TTC549 (cell line): ENCODE measurements at regions not wholly inside any gene's neighbourhood (a gene's known extent, or its start where the extent isn't known, plus 50 kb on each side); places are given as distances from the start of the nearest gene placed in this dataset.

Source experiments
- FAIRE-seq: peaks from 2 replicates; lab custom pipeline; 2012; peaks lifted over from hg19 to GRCh38; lab: Jason Lieb, UNC

GRCh38 chr2:19235308-19235707 is 123.1 kb downstream of the OSR1 start:
- FAIRE-seq: no peak

- FAIRE-seq: no peak
Observed at GRCh38 chr2:19232312-19232711, 126.1 kb downstream of the OSR1 start.

GRCh38 chr2:19231625-19232024 is 126.8 kb downstream of the OSR1 start:
- FAIRE-seq: no peak

- no peak for FAIRE-seq
Observed at GRCh38 chr2:19230626-19231025, 127.8 kb downstream of the OSR1 start.

GRCh38 chr2:19228715-19229114 is 129.7 kb downstream of the OSR1 start:
- FAIRE-seq: no peak

GRCh38 chr2:19228181-19228593 is 130.2 kb downstream of the OSR1 start:
- no peak for FAIRE-seq

- no peak for FAIRE-seq
Observed at GRCh38 chr2:19226871-19227270, 131.6 kb downstream of the OSR1 start.

- FAIRE-seq: no peak
Observed at GRCh38 chr2:19226386-19226785, 132.0 kb downstream of the OSR1 start.

GRCh38 chr2:19225931-19226330 is 132.5 kb downstream of the OSR1 start:
- FAIRE-seq: no peak

- no peak for FAIRE-seq
Observed at GRCh38 chr2:19225126-19225525, 133.3 kb downstream of the OSR1 start.

GRCh38 chr2:19224486-19224885 is 133.9 kb downstream of the OSR1 start:
- no peak for FAIRE-seq

GRCh38 chr2:19224011-19224410 is 134.4 kb downstream of the OSR1 start:
- no peak for FAIRE-seq

GRCh38 chr2:19219060-19219459 is 139.4 kb downstream of the OSR1 start:
- FAIRE-seq: no peak

GRCh38 chr2:19218166-19218565 is 140.3 kb downstream of the OSR1 start:
- FAIRE-seq: no peak

- FAIRE-seq: no peak
Observed at GRCh38 chr2:19216676-19217602, 141.5 kb downstream of the OSR1 start.

- no peak for FAIRE-seq
Observed at GRCh38 chr2:19216238-19216637, 142.2 kb downstream of the OSR1 start.

GRCh38 chr2:19214682-19215391 is 143.6 kb downstream of the OSR1 start:
- FAIRE-seq: no peak

- no peak for FAIRE-seq
Observed at GRCh38 chr2:19209575-19210341, 148.7 kb downstream of the OSR1 start.

- FAIRE-seq: no peak
Observed at GRCh38 chr2:19208479-19209199, 149.8 kb downstream of the OSR1 start.

- no peak for FAIRE-seq
Observed at GRCh38 chr2:19207452-19207851, 151.0 kb downstream of the OSR1 start.

- FAIRE-seq: no peak
Observed at GRCh38 chr2:19205983-19206533, 152.4 kb downstream of the OSR1 start.

- FAIRE-seq: no peak
Observed at GRCh38 chr2:19203866-19204265, 154.6 kb downstream of the OSR1 start.
